ENCODE measurements at regions not wholly inside any gene's neighbourhood (a gene's known extent, or its start where the extent isn't known, plus 50 kb on each side); places are given as distances from the start of the nearest gene placed in this dataset.

GRCh38 chr2:349390-349789, 61.5 kb upstream of the ALKAL2 start:
- DNase-seq (ENCODE audit: low read depth, low spot score) (no peak), FAIRE-seq (no peak)
- H4K20me1 ChIP-seq (replicated peaks; ENCODE audit: control insufficient read depth, extremely low read depth, insufficient read depth, low read length): no peaks in the 10 kb centered on the region
- intact Hi-C loops (cut with micrococcal nuclease) (no loop called here), dilution Hi-C loops (cut with MboI; ENCODE audit: extremely low pct_ligation_motif_present, low sequenced_read_pairs) (no loop called here)
- no peak for TF ChIP-seq POLR2AphosphoS5 (IDR thresholded peaks at IDR 0.05; ENCODE audit: insufficient read depth, low read depth, low read length)
- POLR2A ChIA-PET: no interaction called here
- no peak overlapping the region for H2AFZ ChIP-seq (ENCODE audit: low read depth, low read length)
- no TSS peak for BruUV-seq (replicated peaks)
- CTCF ChIA-PET: no interaction called here
- H3K79me2 ChIP-seq (ENCODE audit: control insufficient read depth, insufficient read depth, low read length): no peaks in the 10 kb centered on the region
- H3K4me3 ChIP-seq (replicated peaks in 1 of 3; ENCODE audit: insufficient read depth in 1 of 3, low read depth in 1 of 3, low read length in 3 of 3): no peak overlapping the region
- no peak overlapping the region for H3K9ac ChIP-seq (replicated peaks; ENCODE audit: extremely low read depth, insufficient read depth, low read length)
- H3K27me3 ChIP-seq (ENCODE audit: control insufficient read depth in 2 of 2, insufficient read depth in 2 of 2, low read length in 2 of 2): no peaks in the 10 kb centered on the region
- no peak overlapping the region for H3K4me2 ChIP-seq (ENCODE audit: insufficient read depth, low read length)
- H3K27ac ChIP-seq (ENCODE audit: insufficient read depth, low read depth, low read length): no peak overlapping the region
- H3K9me1 ChIP-seq (replicated peaks; ENCODE audit: control insufficient read depth, extremely low read depth, insufficient read depth, low read length): no peaks in the 10 kb centered on the region
- no peaks in the 10 kb centered on the region for H3K9me3 ChIP-seq (replicated peaks; ENCODE audit: control insufficient read depth, insufficient read depth, low read length)
- H3K4me1 ChIP-seq (ENCODE audit: control insufficient read depth, extremely low read depth, insufficient read depth, low read length): no peaks in the 10 kb centered on the region
- H3K36me3 ChIP-seq (ENCODE audit: control insufficient read depth in 2 of 2, extremely low read depth in 1 of 2, insufficient read depth in 2 of 2, low read length in 2 of 2): no peaks in the 10 kb centered on the region

DNA sequence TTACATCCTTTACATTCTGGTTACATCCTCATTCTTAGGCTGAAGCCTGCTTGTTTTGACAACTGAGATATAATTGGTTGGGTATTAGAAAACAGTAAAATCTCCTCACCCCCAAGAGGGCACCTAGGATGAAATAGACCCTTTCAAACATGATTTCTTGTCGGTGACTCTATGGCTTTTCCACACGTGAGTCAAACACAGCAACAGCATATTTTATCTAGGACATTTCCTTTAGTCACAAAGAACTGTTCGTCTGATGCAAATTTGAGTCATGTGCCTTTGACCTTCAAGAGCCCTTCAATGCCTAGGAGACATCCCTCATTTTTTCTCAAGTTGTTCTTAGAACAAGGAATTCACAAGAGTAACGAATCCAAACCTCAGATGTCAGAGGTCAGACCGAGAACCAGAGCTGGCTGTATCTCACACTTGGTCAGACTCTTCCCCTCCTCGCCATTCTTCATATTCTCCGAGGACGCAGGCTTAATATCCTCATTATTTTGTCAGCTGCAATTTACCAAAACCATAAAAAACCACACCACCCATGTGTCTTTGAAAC, 60.5 kb upstream of the ALKAL2 start:
- POLR2A ChIA-PET: no interaction called here
- intact Hi-C loops (cut with micrococcal nuclease): no loop called here

More for the DNA sequence above, 60.5 kb upstream of the ALKAL2 start:
- Histone ChIP-seq H3K9me3 (replicated peaks; ENCODE audit: control insufficient read depth, insufficient read depth, low read length) (no peaks in the 10 kb centered on the region), H3K4me1 (ENCODE audit: control insufficient read depth, extremely low read depth, insufficient read depth, low read length) (no peaks in the 10 kb centered on the region), H3K4me3 (replicated peaks in 1 of 3; ENCODE audit: insufficient read depth in 1 of 3, low read depth in 1 of 3, low read length in 3 of 3) (no peak overlapping the region), H3K9me1 (replicated peaks; ENCODE audit: control insufficient read depth, extremely low read depth, insufficient read depth, low read length) (no peaks in the 10 kb centered on the region), H3K9ac (replicated peaks; ENCODE audit: extremely low read depth, insufficient read depth, low read length) (no peak overlapping the region), H4K20me1 (replicated peaks; ENCODE audit: control insufficient read depth, extremely low read depth, insufficient read depth, low read length) (no peaks in the 10 kb centered on the region), H3K27me3 (ENCODE audit: control insufficient read depth in 2 of 2, insufficient read depth in 2 of 2, low read length in 2 of 2) (no peaks in the 10 kb centered on the region), H3K36me3 (ENCODE audit: control insufficient read depth in 2 of 2, extremely low read depth in 1 of 2, insufficient read depth in 2 of 2, low read length in 2 of 2) (no peaks in the 10 kb centered on the region), H3K4me2 (ENCODE audit: insufficient read depth, low read length) (no peak overlapping the region), H2AFZ (ENCODE audit: low read depth, low read length) (no peak overlapping the region), H3K79me2 (ENCODE audit: control insufficient read depth, insufficient read depth, low read length) (no peaks in the 10 kb centered on the region), H3K27ac (ENCODE audit: insufficient read depth, low read depth, low read length) (no peak overlapping the region)
- CTCF ChIA-PET: no interaction called here
- DNase-seq (ENCODE audit: low read depth, low spot score): no peak
- no peak for TF ChIP-seq JUN (IDR thresholded peaks at IDR 0.05; ENCODE audit: borderline replicate concordance, insufficient read depth, insufficient read length, low read depth)
- no peak for TF ChIP-seq MYC (IDR thresholded peaks at IDR 0.05; ENCODE audit: low read depth, low read length)
- no peak for TF ChIP-seq FOS (IDR thresholded peaks at IDR 0.05; ENCODE audit: borderline replicate concordance, insufficient read depth, low read length)
- TF ChIP-seq POLR2A (IDR thresholded peaks at IDR 0.05; ENCODE audit: low read depth, low read length): no peak
- TF ChIP-seq CTCF (IDR thresholded peaks at IDR 0.05; ENCODE audit: extremely low read depth in 1 of 2, insufficient read depth in 1 of 2, low read depth in 1 of 2, low read length in 2 of 2): no peak
- no peak for TF ChIP-seq GATA2 (IDR thresholded peaks at IDR 0.05; ENCODE audit: insufficient read depth, insufficient read length, low read depth, low read length)
- TF ChIP-seq POLR2AphosphoS5 (IDR thresholded peaks at IDR 0.05; ENCODE audit: insufficient read depth, low read depth, low read length): no peak
- TF ChIP-seq EZH2 (IDR thresholded peaks at IDR 0.05; ENCODE audit: borderline replicate concordance, low read depth, low read length, severe bottlenecking): no peak
- no peak for TF ChIP-seq MAX (IDR thresholded peaks at IDR 0.05; ENCODE audit: insufficient read depth, insufficient read length)
- dilution Hi-C loops (cut with MboI; ENCODE audit: extremely low pct_ligation_motif_present, low sequenced_read_pairs): no loop called here
- FAIRE-seq: no peak
- no TSS peak for BruUV-seq (replicated peaks)

Data from endothelial cell of umbilical vein (primary cell).